SIG-M5 treated with dmso at 0.1 percent for 504 hours (cell line): ENCODE measurements at regions not wholly inside any gene's neighbourhood (a gene's known extent, or its start where the extent isn't known, plus 50 kb on each side); places are given as distances from the start of the nearest gene placed in this dataset.
"Not testable (repeated sequence)": the region's sequence is repeated elsewhere in the genome, so short reads cannot be mapped to it uniquely, and the experiment has no call there.

Experiments used
- DNase-seq: peaks from one replicate; lab custom pipeline; 2025; ENCODE audit not compliant: unreplicated experiment; lab: John Stamatoyannopoulos, UW

DNA sequence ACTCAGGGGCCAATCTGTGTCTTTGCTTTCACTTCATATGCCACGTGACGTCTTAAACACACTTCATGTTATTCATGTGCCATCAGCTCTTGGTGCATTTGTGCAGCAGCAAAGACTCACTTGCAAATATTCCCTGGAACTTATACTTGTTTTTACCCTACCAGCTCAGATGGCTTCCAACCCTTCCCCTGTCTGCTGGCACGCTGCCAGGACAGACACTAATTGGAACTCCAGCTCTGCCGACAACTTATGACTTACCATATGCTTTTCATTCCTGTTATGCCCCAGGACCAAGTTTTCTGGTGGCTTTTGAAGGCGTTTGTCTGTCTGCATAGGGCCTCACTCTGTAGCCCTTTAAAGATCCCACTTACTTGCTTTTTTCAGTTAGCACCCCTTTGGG is 261.7 kb upstream of the GNPDA2 start:
- no peak for DNase-seq

- no peak for DNase-seq
These were observed 259.6 kb upstream of the GNPDA2 start for GRCh38 chr4:44985938-44986337.

GRCh38 chr4:44985152-44985551 is 258.8 kb upstream of the GNPDA2 start:
- DNase-seq = no peak

GRCh38 chr4:44984083-44984482 is 257.7 kb upstream of the GNPDA2 start:
- no peak for DNase-seq

GRCh38 chr4:44983083-44983482 is 256.7 kb upstream of the GNPDA2 start:
- DNase-seq = no peak

DNA sequence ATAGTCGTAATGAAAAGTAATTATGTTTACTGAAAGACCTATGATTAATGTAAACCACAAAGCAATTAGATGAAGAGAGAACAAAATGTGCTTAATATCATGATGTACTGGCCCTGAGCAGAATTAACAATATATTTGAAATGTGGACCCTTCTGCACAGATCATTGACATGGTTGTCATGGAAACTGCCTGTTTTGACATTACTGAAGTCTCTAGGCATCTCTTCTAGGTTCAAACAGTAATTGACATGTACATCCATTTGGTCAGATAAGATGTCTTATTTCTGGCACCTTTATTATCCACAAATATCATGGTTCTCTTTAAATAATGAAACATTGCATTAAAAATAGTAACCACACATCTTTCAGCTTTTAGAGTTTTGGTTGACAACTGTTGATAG is 251.7 kb upstream of the GNPDA2 start:
- no peak for DNase-seq

DNA sequence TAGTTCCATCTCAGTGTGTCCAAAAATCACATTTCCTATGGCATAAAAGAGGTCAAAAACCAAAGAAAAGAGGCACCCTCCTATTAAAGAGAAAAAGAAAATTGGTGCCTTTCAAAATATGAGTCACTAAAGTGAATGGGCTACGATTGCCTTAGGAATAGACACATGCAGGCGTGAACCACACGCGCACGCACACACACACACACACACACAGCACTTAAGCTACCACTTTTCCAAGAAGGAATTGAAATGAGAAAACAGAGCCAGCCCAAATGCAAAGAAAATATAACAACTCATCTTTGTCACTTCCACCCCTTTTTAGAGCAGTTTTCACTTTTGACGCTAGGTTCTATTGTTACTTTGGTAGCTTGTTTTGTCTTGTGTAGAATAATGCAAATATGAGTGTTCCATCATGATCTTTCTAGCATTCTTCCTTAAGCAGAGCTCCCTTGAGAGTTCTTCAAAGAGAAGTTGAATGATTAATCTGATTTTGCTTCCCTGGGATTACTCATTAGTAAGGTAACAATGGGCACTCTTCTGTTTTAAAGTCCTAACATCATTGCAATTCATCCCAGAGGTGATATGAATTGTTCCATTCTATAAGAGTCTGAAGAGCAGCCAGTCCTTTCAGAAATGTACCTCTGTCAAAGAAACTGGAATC is 239.2 kb upstream of the GNPDA2 start:
- no peak for DNase-seq

- DNase-seq = not testable (repeated sequence)
These were observed 237.7 kb upstream of the GNPDA2 start for GRCh38 chr4:44964086-44964485.

- no peak for DNase-seq
These were observed 234.8 kb upstream of the GNPDA2 start for GRCh38 chr4:44961001-44961755.

DNA sequence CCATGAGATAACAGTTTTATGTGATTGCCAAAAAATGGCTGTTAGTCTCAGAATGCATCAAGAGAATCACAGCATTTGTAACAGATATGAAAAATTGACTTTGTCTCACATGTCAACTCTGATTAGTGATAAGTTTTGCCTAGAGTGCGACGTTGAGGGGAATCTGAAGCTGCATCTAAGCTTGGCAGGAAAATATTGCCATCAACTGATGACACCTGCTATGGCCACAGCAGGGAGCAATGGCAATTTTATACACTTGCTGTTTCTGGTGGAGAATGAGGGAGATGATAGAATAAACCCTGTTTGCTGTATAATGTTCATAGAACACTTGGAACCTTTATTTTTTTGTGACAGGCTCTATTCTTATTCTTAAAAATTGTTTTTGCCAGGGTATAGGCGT is 205.4 kb upstream of the GNPDA2 start:
- no peak for DNase-seq

DNA sequence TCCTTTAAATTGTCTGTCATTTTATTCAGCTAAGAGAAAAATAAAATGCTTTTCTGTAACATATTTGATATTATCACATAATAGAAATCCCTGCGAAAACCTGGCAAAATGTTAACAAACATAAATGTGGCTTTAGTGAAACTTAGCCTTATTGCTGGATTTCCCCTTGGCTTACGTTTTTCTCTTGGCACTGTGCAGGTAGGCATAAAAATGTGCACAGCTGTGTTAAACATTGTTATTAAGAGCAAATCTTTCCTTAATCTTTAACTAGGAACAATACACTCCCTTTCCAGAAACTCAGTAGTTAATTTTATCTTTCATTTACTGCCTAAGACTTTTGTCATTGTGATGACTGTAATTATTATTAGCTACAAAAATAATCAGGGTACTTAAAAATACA is 202.4 kb upstream of the GNPDA2 start:
- DNase-seq = no peak

- no peak for DNase-seq
These were observed 201.3 kb upstream of the GNPDA2 start for GRCh38 chr4:44927399-44928380.

DNA sequence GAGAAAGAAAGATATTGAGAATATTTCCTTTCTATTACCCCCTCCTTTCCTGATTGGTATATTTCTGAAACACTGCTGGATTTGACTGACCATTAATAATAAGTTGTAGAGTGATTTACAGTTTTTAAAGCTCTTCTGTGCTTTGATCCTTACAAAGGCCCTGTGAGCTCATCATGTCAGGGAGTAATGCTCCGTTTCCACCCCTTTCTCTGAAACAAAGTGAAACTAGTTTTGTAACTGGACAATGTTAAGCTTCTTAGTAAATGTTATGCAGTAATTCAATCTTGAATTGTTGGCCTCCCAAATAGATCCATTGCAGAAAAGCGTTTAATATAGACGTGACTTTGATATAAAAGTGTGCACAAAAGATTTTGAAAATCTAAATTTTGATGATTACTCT is 190.1 kb upstream of the GNPDA2 start:
- DNase-seq = no peak

DNA sequence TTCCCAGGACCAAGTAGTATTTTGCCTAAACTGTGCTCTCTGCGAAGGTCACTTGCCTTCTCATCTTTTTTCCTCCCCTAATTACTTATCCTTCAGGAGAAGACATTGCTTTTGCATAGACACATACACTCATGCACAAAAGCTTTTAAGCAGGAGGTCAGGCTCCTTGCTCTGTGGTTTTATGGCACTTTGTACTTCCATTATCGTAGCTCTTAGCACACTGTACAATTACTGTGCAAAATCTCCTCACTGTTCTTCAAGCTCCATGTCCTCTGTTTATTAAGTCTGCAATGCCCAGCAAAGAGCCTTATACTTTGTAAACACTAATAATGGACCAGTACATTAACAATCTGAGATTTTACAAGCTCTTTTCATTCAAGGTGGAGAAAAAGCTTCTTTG is 188.4 kb upstream of the GNPDA2 start:
- no peak for DNase-seq

DNA sequence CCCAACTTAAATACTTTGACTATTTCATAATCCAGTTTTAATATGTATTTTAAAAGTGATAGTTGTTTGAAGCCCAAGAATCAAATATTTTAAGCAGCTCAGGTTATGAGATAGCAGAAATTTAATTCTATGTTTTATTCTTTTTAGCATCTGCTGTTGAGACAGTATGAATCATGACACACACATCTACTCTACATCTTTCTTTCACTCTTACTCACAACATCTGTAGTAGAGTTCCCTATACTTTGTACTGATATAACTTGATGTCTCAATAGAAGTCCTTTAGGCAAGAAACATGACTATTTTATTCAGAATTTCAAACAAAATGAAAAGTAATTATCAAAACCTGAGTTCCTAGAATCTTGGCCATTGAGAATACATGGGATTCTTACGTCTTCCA is 187.9 kb upstream of the GNPDA2 start:
- DNase-seq = no peak

DNA sequence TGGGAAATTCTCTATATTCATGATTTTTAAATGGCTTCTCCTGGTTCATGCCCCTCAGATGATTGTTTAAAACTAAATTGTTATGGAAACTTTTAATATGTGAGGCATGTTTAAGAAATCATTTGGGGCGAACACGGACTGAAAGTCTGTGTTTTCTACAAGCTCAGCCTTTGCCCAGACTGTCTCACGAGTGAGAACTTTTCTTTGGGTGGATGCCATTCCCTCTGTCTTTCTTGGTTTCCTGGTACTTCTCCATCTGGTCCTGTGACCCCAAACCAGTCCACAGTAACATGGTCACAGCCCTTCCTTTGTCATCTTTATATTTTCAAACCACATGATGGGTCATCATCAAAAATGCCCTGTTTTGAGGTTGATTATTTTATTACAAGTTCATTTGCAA is 186.6 kb upstream of the GNPDA2 start:
- DNase-seq = no peak

DNA sequence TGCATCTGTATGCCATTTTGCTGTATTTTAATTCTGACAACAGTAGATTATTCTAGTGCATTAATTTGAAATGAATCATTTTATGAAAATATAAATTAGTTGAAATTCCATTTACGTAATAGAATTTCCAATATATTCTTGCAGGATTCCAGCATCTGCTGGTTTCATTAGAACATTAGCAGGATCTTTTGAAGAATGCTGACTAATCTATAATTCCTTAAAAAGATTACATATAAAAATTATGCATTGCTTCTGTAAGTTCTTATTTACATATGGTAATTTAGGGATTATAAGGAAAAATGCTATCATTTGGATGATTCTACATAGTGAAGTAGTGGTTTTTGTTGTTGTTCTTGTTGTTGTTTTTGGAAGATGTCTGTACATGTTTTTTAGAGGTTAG is 182.2 kb upstream of the GNPDA2 start:
- no peak for DNase-seq

- DNase-seq = no peak
These were observed 145.9 kb upstream of the GNPDA2 start for GRCh38 chr4:44872246-44872645.

GRCh38 chr4:44871133-44871532 is 144.8 kb upstream of the GNPDA2 start:
- no peak for DNase-seq

- no peak for DNase-seq
These were observed 143.6 kb upstream of the GNPDA2 start for GRCh38 chr4:44869985-44870384.

GRCh38 chr4:44869222-44869882 is 143.0 kb upstream of the GNPDA2 start:
- DNase-seq = no peak
